HG03521 (cell line): ENCODE measurements at regions not wholly inside any gene's neighbourhood (a gene's known extent, or its start where the extent isn't known, plus 50 kb on each side); places are given as distances from the start of the nearest gene placed in this dataset.
"Not testable (repeated sequence)": the region's sequence is repeated elsewhere in the genome, so short reads cannot be mapped to it uniquely, and the experiment has no call there.

ENCODE experiments used
- ATAC-seq: cut with Tn5 transposase; IDR thresholded peaks from one replicate; pipeline ENCODE4 v1.9.1; 2021; ENCODE audit warnings: mild to moderate bottlenecking, moderate library complexity; ENCODE audit not compliant: unreplicated experiment

GRCh38 chr6:145132709-145133108 lies 602.6 kb downstream of the EPM2A start:
- ATAC-seq: no peak

DNA sequence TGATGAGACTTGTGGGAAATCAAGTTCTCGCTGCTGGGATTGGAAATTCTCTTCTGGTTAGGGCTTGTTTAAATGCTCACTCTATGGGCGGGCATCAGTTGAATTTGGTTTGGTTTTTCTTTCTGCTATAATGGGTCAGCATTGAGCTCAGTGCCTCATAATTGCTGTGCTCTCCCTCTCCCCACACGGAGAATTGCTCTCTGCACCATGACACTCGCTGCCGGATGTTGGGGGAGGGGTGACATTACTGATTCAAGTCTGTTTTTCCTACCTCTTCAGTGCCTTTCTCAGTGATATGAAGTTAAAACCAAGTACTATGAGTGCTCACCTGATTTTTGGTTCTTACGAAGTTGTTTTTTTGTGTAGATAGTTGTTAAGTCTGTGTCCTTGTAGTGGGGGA lies 599.6 kb downstream of the EPM2A start:
- no peak for ATAC-seq

DNA sequence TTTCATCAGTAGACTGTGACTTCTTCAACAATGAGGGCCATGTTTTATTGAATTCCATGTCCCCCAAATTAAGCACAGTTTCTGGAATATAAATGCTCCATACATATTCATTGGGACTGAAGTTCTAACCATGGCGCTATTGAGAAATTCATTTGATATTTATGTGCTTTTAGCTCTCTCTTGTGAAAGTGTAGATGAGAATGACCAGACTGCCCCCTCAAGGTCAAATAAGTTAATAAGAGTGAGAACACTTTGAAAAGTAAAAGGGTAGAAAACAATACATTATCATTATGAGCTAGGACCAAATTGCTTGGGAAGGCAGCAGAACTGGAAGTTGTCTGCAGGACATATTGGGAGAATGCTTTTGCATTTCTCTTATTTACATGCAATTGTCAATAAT lies 597.9 kb downstream of the EPM2A start:
- ATAC-seq: no peak

DNA sequence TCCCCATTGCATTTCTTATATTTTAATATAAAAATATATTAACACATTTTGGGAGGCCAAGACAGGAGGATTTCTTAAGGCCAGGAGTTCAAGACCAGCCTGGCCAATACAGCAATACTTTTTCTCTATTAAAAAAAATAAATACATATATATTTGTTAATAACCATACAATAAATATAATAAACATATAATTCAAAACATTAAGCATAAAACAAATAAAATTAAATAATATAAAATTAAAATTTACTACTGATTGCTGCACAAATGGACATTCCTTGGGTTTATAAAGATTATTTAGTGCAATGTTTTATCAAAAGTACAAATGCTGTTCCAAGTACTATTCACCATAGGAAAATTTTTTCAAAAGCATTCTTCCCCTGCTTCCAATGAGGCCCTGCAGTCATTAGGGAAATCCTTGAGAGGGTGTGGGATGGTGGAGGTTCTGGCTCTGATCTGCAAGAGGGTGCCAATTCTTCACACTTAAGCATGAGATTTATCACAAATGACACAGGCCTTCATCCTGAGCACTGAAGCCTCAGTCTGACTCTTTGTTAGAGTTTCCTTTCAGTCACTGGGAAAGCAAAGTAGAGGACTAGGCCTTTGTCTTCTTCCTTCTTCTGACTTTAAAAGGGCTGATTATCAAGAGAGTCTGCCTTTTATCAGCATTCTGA lies 596.7 kb downstream of the EPM2A start:
- ATAC-seq: no peak

DNA sequence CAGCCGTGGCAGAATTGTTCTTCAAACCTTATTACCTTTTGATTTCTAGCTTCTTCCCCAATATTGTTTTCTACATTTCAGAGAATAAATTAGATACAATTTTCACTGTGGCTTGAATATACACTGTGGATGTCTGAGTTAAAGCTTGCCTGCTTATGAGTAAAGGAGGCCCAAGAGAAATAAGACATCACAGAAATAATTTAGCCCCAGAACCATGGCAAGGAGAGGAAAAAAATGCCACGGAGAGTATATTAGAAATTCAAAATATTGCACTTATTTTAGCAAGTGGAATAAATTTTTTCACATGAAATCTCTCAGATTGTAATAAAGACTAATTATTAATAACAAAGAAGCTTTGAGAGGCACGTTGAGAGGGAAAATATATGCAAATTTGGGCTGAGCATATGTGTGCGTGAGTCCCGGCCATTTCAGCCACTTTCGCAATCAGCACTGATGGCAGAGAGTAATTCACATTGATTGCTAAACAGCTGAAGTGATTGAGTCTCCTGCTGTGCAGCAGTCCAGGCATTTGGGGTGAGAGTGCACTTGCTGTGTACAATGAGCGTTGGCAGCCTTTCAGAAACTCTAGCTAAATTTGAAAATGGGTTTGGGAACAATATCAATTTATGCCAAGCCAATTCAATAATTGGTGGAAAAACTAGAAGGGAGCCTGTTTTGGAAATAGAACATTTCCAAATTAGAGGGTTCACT lies 596.0 kb downstream of the EPM2A start:
- no peak for ATAC-seq

- no peak for ATAC-seq
Measured at GRCh38 chr6:145139895-145140294, 595.4 kb downstream of the EPM2A start.

DNA sequence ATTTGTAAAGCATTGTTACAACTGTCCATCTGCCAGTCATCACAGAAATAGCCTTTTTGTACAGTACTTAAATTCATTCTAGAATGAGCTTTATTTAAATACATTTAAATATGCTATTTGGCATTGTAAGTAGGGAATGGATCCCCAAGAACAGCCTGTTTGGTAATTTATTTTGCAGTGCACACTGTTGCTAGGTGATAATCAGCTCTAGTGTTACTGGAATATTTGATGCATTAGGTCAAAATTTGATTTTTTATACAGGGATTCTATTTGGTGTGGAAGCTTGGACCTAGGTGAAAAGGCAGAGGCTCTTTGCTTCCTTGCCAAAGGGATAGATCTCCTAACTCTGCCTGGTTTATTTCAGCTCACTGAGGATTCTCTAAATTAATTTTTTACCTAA lies 593.7 kb downstream of the EPM2A start:
- ATAC-seq: no peak

GRCh38 chr6:145142958-145143357 lies 592.4 kb downstream of the EPM2A start:
- no peak for ATAC-seq

GRCh38 chr6:145143379-145143778 lies 591.9 kb downstream of the EPM2A start:
- ATAC-seq: no peak

- ATAC-seq: no peak
Measured at GRCh38 chr6:145147559-145147958, 587.8 kb downstream of the EPM2A start.

DNA sequence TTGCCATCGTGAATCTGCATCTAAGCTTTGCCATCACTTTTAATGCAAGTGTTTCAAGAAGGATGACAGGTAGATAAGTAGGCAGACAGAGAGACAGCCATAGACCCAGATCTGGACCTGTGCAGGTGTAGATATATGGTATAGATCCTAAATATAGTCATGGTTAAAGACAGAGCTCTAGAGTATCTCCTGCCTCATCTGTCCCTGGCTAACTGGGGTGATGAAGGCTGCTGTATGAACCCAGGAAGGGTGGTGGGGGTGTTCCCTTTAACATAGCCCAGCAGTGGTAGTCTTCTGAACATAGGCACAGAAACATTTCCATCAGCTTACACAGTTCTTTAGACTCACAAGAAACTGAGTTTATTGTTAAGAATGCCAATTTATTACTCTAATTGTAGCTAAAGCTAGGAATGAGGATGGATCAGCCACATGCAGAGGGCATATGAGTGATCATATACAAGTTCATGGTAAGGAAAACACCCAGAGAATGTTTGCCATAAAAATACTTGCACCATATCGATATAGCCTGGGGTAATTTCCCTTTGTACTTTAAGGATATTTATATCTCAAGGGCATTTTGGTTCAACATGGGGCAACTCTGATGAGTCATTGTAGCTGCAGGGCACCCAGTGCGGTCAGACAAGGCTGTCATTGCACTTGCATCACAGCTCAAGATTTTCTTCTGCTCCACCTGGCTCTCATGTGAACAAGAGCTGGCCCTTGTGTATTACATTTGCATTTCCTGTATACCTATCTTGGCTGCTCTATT lies 587.2 kb downstream of the EPM2A start:
- ATAC-seq: peak; percentile 52

GRCh38 chr6:145148776-145149175 lies 586.5 kb downstream of the EPM2A start:
- ATAC-seq: no peak

DNA sequence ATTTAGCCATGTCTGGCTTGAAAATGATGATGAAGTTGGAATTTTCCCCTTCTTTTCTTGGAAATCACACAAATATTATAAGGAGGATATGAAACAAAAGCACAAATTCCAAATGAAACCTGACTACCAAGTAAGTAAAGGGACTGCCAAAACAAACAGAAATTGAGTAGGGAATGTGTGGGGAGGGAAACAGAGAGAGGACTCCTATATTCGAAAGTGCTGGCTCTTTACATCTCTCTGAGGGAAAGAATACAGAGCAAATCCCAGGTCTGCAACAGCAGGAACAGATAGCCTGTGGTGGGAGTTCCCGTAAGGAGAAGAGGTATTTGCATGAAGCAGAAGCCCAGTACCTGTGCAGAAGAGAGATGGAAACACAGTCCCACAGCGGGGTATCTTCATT lies 583.7 kb downstream of the EPM2A start:
- ATAC-seq: no peak

GRCh38 chr6:145153495-145153894 lies 581.8 kb downstream of the EPM2A start:
- no peak for ATAC-seq

GRCh38 chr6:145155411-145155810 lies 579.9 kb downstream of the EPM2A start:
- no peak for ATAC-seq

GRCh38 chr6:145155873-145156782 lies 579.2 kb downstream of the EPM2A start:
- ATAC-seq: no peak

DNA sequence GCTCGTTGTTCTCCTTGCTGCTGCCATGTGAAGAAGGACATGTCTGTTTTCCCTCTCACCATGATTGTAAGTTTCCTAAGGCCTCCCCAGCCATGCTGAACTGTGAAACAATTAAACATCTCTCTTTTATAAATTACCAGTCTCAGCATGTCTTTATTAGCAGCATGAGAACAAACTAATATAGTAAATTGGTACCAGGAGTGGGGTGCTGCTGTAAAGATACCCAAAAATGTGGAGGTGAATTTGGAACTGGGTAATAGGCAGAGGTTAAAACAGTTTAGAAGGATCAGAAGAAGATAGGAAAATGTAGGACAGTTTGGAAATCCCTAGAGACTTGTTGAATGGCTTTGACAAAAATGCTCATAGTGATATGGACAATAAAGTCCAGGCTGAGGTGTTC lies 576.7 kb downstream of the EPM2A start:
- ATAC-seq: not testable (repeated sequence)

DNA sequence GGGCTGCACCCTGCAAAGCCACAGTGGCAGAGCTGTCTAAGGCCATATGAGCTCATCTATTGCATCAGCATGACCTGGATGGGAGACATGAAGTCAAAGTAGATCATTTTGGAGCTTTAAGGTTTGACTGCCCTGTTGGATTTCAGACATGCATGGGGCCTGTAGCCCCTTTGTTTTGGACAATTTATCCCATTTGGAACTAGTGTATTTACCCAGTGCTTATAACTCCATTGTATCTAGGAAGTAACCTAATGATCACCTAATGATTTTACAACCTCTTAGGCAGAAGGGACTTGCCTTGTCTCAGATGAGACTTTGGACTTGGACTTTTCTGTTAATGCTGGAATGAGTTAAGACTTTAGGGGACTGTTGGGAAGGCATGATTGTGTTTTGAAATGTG lies 575.4 kb downstream of the EPM2A start:
- ATAC-seq: no peak

DNA sequence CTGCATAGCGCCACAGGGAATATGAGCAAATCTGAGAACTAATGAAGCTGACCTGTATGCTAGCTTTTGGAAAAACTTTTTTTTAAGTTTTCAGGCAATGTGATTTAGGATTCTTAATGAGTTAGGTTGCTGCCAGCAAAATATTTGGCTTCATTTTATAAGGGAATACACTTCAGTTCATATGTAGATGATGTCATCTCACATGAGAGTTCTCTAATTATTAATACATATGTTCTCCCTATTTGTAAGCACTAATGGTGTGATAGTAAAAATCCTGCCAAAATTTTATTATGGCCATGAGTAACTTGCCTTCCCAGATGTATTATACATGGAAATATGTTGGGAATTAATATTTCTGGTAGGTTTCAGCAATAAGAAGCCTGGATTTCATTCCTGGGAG lies 573.8 kb downstream of the EPM2A start:
- ATAC-seq: no peak

DNA sequence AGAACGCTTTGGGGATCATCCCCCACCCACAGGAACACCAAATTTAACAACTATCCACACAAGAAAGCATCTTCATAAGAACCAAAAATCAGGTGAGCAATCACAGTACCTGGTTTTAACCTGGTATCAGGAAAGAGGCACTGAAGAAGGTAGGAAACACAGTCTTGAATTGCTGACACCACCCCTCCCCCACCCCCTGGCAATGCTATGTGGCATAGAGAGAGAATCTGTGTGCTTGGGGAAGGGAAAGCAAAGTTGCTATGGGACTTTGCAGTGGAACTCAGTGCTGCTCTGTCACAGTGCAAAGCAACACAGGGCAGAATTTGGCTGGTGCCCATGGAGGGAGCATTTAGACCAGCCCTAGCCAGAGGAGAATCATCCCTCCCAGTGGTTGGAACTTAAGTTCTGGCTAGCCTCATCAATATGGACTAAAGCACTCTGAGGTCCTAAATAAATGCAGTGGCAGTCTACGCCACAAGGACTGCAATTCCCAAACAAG lies 565.5 kb downstream of the EPM2A start:
- no peak for ATAC-seq

DNA sequence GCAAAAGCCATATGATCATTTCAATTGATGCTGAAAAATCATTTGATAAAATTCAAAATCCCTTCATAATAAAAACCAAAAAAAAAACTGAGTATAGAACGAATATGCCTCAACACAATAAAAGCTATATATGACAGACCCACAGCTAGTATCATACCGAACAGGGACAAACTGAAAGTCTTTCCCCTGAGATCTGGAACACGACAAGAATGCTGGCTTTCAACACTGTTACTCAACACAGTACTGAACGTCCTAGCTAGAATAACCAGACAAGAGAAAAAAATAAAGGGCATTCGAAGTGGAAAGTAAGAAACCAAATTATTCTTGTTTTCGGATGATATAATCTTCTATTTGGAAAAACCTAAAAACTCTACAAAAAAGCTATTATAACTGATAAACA lies 559.9 kb downstream of the EPM2A start:
- no peak for ATAC-seq
